ENCODE measurements at regions not wholly inside any gene's neighbourhood (a gene's known extent, or its start where the extent isn't known, plus 50 kb on each side); places are given as distances from the start of the nearest gene placed in this dataset.

GRCh38 chr18:30350263-30350662, 692.3 kb downstream of the DSC3 start:
- Histone ChIP-seq H3K9me3 (ENCODE audit: low read depth, low read length, poor library complexity, severe bottlenecking) (peaks cover 4% of the 10 kb centered on the region), H3K27me3 (replicated peaks; ENCODE audit: insufficient read depth, low read depth, low read length, poor library complexity) (no peaks in the 10 kb centered on the region), H3K4me3 (ENCODE audit: low read depth, low read length, poor library complexity, severe bottlenecking) (no peak overlapping the region), H3K4me1 (ENCODE audit: insufficient read depth, low read length, poor library complexity, severe bottlenecking) (no peaks in the 10 kb centered on the region), H3K36me3 (ENCODE audit: insufficient read depth, low read length, poor library complexity, severe bottlenecking) (no peaks in the 10 kb centered on the region), H3K27ac (ENCODE audit: low read depth, low read length, poor library complexity, severe bottlenecking) (no peak overlapping the region)
- DNase-seq (ENCODE audit: low spot score) = no peak
- intact Hi-C loops (cut with micrococcal nuclease; ENCODE audit: unreplicated experiment) = no loop called here
- ChIA-PET POLR2A (ENCODE audit: low non-redundant PET) (no interaction called here), CTCF (no interaction called here)
- no TSS peak for BruUV-seq (replicated peaks)
- TF ChIP-seq CTCF (conservative IDR thresholded peaks at IDR 0.05; ENCODE audit: low read depth, low read length) (no peak), EZH2 (IDR thresholded peaks at IDR 0.05; ENCODE audit: borderline replicate concordance, low read depth, low read length, poor library complexity, severe bottlenecking) (no peak)

GRCh38 chr18:30343090-30343489, 699.5 kb downstream of the DSC3 start:
- H3K27me3 ChIP-seq (replicated peaks; ENCODE audit: insufficient read depth, low read depth, low read length, poor library complexity) = no peaks in the 10 kb centered on the region
- H3K4me3 ChIP-seq (ENCODE audit: low read depth, low read length, poor library complexity, severe bottlenecking) = no peak overlapping the region
- ChIA-PET POLR2A (ENCODE audit: low non-redundant PET) (no interaction called here), CTCF (no interaction called here)
- TF ChIP-seq EZH2 (IDR thresholded peaks at IDR 0.05; ENCODE audit: borderline replicate concordance, low read depth, low read length, poor library complexity, severe bottlenecking) (no peak), CTCF (conservative IDR thresholded peaks at IDR 0.05; ENCODE audit: low read depth, low read length) (no peak)
- no peaks in the 10 kb centered on the region for H3K4me1 ChIP-seq (ENCODE audit: insufficient read depth, low read length, poor library complexity, severe bottlenecking)
- intact Hi-C loops (cut with micrococcal nuclease; ENCODE audit: unreplicated experiment) = no loop called here
- H3K9me3 ChIP-seq (ENCODE audit: low read depth, low read length, poor library complexity, severe bottlenecking) = no peaks in the 10 kb centered on the region
- BruUV-seq (replicated peaks) = no TSS peak
- DNase-seq (ENCODE audit: low spot score) = no peak
- H3K36me3 ChIP-seq (ENCODE audit: insufficient read depth, low read length, poor library complexity, severe bottlenecking) = no peaks in the 10 kb centered on the region
- no peak overlapping the region for H3K27ac ChIP-seq (ENCODE audit: low read depth, low read length, poor library complexity, severe bottlenecking)

GRCh38 chr18:30342675-30343074, 699.9 kb downstream of the DSC3 start:
- no TSS peak for BruUV-seq (replicated peaks)
- DNase-seq (ENCODE audit: low spot score) = no peak
- Histone ChIP-seq H3K4me1 (ENCODE audit: insufficient read depth, low read length, poor library complexity, severe bottlenecking) (no peaks in the 10 kb centered on the region), H3K27me3 (replicated peaks; ENCODE audit: insufficient read depth, low read depth, low read length, poor library complexity) (no peaks in the 10 kb centered on the region), H3K9me3 (ENCODE audit: low read depth, low read length, poor library complexity, severe bottlenecking) (no peaks in the 10 kb centered on the region), H3K36me3 (ENCODE audit: insufficient read depth, low read length, poor library complexity, severe bottlenecking) (no peaks in the 10 kb centered on the region), H3K27ac (ENCODE audit: low read depth, low read length, poor library complexity, severe bottlenecking) (no peak overlapping the region), H3K4me3 (ENCODE audit: low read depth, low read length, poor library complexity, severe bottlenecking) (no peak overlapping the region)
- TF ChIP-seq EZH2 (IDR thresholded peaks at IDR 0.05; ENCODE audit: borderline replicate concordance, low read depth, low read length, poor library complexity, severe bottlenecking) (no peak), CTCF (conservative IDR thresholded peaks at IDR 0.05; ENCODE audit: low read depth, low read length) (no peak)
- ChIA-PET POLR2A (ENCODE audit: low non-redundant PET) (no interaction called here), CTCF (no interaction called here)
- intact Hi-C loops (cut with micrococcal nuclease; ENCODE audit: unreplicated experiment) = no loop called here

Measured in A673 (cell line).